Osteoblast (primary cell): ENCODE measurements at regions not wholly inside any gene's neighbourhood (a gene's known extent, or its start where the extent isn't known, plus 50 kb on each side); places are given as distances from the start of the nearest gene placed in this dataset.

Experiments used
- DNase-seq: peaks from one replicate; pipeline ENCODE4 v3.0.0; 2011; ENCODE audit warnings: low spot score, mixed read lengths; ENCODE audit not compliant: insufficient read length; ENCODE audit errors: missing footprints
- H2AFZ ChIP-seq: 2 replicates; pipeline ENCODE4 v1.6.0; 2011; ENCODE audit warnings: mild to moderate bottlenecking, low read length
- H3K27ac ChIP-seq: 2 replicates; pipeline ENCODE4 v1.5.1; 2011; ENCODE audit warnings: mild to moderate bottlenecking, low read depth, low read length, moderate library complexity
- H3K27me3 ChIP-seq: 2 replicates; pipeline ENCODE4 v1.6.0; 2012; ENCODE audit warnings: mild to moderate bottlenecking, control low read depth, inconsistent platforms, low read length, moderate library complexity; ENCODE audit not compliant: insufficient read depth
- H3K36me3 ChIP-seq: 2 replicates; pipeline ENCODE4 v1.5.1; 2011; ENCODE audit warnings: mild to moderate bottlenecking, low read length, control low read depth, moderate library complexity; ENCODE audit not compliant: insufficient read depth
- H3K4me1 ChIP-seq: 2 replicates; pipeline ENCODE4 v1.5.1; 2011; ENCODE audit warnings: mild to moderate bottlenecking, low read length, control low read depth, moderate library complexity; ENCODE audit not compliant: insufficient read depth
- H3K4me2 ChIP-seq: 2 replicates; pipeline ENCODE4 v1.6.0; 2011; ENCODE audit warnings: mild to moderate bottlenecking, low read length; ENCODE audit not compliant: insufficient read depth
- H3K4me3 ChIP-seq: fragments of 200-600 bp; sonication (generic); 3 replicates; pipeline ENCODE4 v1.5.1; 2012; ENCODE audit warnings: mild to moderate bottlenecking, low read length, inconsistent platforms; ENCODE audit not compliant: insufficient read depth
- H3K79me2 ChIP-seq: 2 replicates; pipeline ENCODE4 v1.6.0; 2012; ENCODE audit warnings: mild to moderate bottlenecking, low read length, control low read depth, inconsistent platforms; ENCODE audit not compliant: insufficient read depth
- H3K9me3 ChIP-seq: 2 replicates; pipeline ENCODE4 v1.5.1; 2011; ENCODE audit warnings: low read depth, low read length, control low read depth
- H4K20me1 ChIP-seq: 2 replicates; pipeline ENCODE4 v1.6.0; 2012; ENCODE audit warnings: mild to moderate bottlenecking, low read length, control low read depth; ENCODE audit not compliant: insufficient read depth
- TF ChIP-seq, protein P1 (sequence below): IDR thresholded peaks from 2 replicates; pipeline ENCODE4 v1.5.1; 2011; ENCODE audit warnings: mild to moderate bottlenecking, low read depth, low read length, moderate library complexity; ENCODE audit errors: extremely low read depth

DNA sequence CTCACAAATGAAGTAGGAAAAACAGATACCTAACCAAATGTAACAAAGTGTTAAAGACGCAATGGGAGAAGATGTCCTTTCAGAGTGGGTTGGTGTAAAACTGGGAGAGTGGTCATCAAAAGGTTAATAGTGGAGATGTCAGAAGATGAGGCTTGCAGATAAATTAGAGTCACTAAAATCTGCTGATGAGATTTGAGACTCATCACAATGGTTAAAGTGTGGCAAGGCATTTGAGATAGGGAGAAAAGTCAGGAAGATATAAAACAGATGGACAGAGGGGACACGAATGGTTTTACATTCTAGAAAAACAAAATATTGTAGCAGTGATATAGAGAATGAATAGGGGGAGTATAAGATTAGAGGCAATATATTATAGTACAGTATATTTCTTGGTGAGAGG is 406.0 kb upstream of the SEMA6A start:
- Histone ChIP-seq H3K27ac (no peak overlapping the region), H3K79me2 (no peaks in the 10 kb centered on the region), H3K9me3 (no peaks in the 10 kb centered on the region), H3K27me3 (no peaks in the 10 kb centered on the region), H4K20me1 (no peaks in the 10 kb centered on the region), H2AFZ (no peak overlapping the region), H3K4me3 (no peak overlapping the region), H3K4me1 (no peaks in the 10 kb centered on the region), H3K36me3 (no peaks in the 10 kb centered on the region), H3K4me2 (no peak overlapping the region)
- DNase-seq: no peak
- TF ChIP-seq, protein P1, sequence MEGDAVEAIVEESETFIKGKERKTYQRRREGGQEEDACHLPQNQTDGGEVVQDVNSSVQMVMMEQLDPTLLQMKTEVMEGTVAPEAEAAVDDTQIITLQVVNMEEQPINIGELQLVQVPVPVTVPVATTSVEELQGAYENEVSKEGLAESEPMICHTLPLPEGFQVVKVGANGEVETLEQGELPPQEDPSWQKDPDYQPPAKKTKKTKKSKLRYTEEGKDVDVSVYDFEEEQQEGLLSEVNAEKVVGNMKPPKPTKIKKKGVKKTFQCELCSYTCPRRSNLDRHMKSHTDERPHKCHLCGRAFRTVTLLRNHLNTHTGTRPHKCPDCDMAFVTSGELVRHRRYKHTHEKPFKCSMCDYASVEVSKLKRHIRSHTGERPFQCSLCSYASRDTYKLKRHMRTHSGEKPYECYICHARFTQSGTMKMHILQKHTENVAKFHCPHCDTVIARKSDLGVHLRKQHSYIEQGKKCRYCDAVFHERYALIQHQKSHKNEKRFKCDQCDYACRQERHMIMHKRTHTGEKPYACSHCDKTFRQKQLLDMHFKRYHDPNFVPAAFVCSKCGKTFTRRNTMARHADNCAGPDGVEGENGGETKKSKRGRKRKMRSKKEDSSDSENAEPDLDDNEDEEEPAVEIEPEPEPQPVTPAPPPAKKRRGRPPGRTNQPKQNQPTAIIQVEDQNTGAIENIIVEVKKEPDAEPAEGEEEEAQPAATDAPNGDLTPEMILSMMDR: no peak

DNA sequence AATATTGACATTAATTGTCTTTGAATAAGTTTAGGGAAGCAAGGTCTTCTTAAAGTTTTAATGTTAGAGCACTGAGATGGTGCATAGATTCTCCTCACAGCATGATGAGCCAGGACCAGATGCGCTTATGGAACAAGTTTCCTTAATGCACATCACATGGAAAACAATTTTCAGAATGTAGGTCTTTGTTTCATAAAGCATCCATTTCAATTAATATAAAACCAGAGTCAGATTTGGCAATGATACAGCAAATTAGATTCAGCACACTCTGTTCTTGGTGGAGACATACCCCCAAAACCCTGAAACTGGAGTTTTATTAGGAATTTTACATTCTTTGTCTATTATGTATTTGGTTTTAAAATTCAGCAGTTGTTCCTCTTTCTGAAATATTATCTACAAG is 402.1 kb upstream of the SEMA6A start:
- TF ChIP-seq, protein P1: no peak
- Histone ChIP-seq H3K4me3 (no peak overlapping the region), H3K79me2 (no peaks in the 10 kb centered on the region), H3K27ac (no peak overlapping the region), H4K20me1 (no peaks in the 10 kb centered on the region), H3K4me2 (no peak overlapping the region), H3K27me3 (no peaks in the 10 kb centered on the region), H3K4me1 (no peaks in the 10 kb centered on the region), H2AFZ (no peak overlapping the region), H3K9me3 (no peaks in the 10 kb centered on the region), H3K36me3 (no peaks in the 10 kb centered on the region)
- DNase-seq: no peak

DNA sequence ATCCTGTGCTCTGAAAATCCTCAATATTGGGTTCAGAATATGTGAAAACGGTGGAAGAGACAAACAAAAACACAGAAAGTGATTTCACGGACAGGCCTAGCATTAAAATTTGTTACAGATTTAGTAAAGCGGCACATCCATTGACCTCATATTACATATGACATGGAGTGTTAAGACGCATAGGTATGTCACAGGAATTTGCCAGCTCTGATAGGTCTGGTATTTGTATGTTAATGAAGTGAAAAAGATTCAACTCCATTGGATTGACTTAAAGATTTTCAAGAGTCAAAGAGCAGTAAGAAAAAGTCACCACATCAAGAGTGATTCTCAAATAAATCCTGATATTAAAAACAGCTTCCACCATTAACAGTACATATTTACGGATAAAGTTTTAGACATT is 396.5 kb upstream of the SEMA6A start:
- Histone ChIP-seq H2AFZ (no peak overlapping the region), H3K36me3 (no peaks in the 10 kb centered on the region), H3K4me1 (no peaks in the 10 kb centered on the region), H3K79me2 (no peaks in the 10 kb centered on the region), H3K4me2 (no peak overlapping the region), H3K27ac (no peak overlapping the region), H4K20me1 (no peaks in the 10 kb centered on the region), H3K27me3 (no peaks in the 10 kb centered on the region), H3K4me3 (no peak overlapping the region), H3K9me3 (no peaks in the 10 kb centered on the region)
- DNase-seq: peak; percentile 17
- TF ChIP-seq, protein P1: no peak

DNA sequence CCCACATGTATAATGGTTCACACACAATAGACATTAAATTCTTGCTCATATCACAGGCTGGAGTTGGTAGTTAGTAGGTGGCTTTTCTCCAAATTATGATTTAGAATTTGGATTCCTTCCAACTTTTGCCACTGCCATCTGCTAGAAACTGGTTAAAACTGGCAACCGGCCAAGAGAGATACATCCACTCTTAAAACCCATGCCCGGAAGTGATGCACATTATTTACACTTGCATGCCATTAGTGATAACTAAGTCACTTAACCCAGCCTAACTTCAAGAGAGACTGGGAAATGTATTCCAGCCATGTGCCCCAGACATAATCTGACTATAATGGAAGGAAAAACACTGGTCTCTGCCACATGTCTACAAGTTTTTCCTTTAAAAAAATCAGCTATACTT is 395.7 kb upstream of the SEMA6A start:
- H3K4me1 ChIP-seq: no peaks in the 10 kb centered on the region
- H4K20me1 ChIP-seq: no peaks in the 10 kb centered on the region
- no peak overlapping the region for H3K27ac ChIP-seq
- no peaks in the 10 kb centered on the region for H3K36me3 ChIP-seq
- no peak for DNase-seq
- H3K9me3 ChIP-seq: no peaks in the 10 kb centered on the region
- no peaks in the 10 kb centered on the region for H3K27me3 ChIP-seq
- no peak overlapping the region for H3K4me3 ChIP-seq
- TF ChIP-seq, protein P1: no peak
- H3K4me2 ChIP-seq: no peak overlapping the region
- H3K79me2 ChIP-seq: no peaks in the 10 kb centered on the region
- no peak overlapping the region for H2AFZ ChIP-seq
